ENCODE measurements at regions not wholly inside any gene's neighbourhood (a gene's known extent, or its start where the extent isn't known, plus 50 kb on each side); places are given as distances from the start of the nearest gene placed in this dataset.

GRCh38 chr5:155068616-155069100 is 55.1 kb downstream of the KIF4B start:
- DNase-seq (ENCODE audit: low read depth, low spot score): no peak

DNA sequence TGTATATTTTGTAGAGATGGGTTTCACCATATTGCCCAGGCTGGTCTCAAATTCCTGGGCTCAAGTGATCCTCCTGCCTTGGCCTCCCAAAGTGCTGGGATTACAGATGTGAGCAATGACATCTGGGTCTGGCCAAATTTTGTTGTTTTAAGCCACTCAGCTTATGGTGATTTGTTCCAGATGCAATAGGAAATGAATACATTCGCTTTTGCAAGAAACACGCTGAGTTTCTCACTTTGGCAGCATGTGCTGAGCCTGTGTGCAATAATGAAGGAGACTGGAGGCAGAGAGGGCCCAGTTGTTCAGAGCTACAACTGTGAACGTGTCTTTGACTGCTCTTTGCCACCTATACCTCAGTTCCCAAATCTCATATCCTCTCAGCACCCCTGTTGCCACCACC is 56.4 kb downstream of the KIF4B start:
- DNase-seq (ENCODE audit: low read depth, low spot score): no peak

DNA sequence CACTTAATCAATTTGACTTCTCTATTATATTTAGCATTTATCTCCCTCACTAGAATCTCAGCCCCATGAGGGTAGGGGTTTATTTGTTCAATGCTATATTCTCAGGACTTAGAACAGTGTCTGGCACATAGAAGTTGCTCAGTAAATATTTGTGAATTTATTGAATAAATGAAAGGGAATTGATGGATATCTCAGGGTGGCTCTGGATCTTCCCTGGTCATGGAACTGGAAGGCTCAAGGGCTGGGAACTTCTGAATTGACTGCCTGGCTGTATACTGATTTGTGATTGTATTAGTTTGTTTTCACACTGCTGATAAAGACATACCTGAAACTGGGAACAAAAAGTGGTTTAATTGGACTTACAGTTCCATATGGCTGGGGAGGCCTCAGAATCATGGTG is 57.2 kb downstream of the KIF4B start:
- no peak for DNase-seq (ENCODE audit: low read depth, low spot score)

- no peak for DNase-seq (ENCODE audit: low read depth, low spot score)
These were observed 62.8 kb downstream of the KIF4B start for GRCh38 chr5:155076379-155076778.

DNA sequence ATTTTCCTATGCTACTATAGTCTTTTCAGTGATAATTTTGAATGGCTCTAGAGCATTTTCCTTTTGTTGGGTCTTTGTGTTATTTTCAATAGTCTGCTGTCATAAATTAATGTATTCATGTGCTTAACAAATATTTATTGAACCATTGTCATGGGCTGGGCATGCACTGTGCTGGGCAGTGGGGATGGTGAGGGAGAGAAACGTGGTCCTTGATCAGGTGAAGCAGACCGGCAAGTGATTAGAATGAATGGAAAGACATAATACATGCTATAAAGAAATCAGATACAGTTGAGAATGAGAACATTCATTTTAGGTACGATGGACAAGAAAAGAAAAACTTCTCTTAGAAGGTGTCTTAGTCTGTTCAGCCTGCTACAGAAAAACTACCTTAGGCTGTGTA is 66.1 kb downstream of the KIF4B start:
- no peak for DNase-seq (ENCODE audit: low read depth, low spot score)

DNA sequence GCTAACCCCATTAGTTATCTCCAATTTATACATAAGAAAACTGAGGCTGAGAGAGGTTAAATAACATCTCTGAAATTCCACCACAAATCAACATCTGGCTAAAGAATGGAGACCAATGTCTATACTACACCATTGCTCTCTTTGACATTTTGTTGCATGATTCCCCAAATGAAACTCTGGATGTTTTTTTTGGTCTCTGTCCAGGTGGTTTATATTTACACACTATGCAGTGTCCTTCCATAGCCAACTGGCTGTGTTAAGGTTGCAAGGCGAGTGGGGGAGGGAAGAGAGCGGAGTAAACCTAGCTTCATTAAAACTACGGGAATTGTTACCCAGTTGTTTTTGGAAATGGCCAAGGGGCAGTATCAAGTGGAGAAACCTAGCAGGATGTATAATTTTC is 67.2 kb downstream of the KIF4B start:
- no peak for DNase-seq (ENCODE audit: low read depth, low spot score)

DNA sequence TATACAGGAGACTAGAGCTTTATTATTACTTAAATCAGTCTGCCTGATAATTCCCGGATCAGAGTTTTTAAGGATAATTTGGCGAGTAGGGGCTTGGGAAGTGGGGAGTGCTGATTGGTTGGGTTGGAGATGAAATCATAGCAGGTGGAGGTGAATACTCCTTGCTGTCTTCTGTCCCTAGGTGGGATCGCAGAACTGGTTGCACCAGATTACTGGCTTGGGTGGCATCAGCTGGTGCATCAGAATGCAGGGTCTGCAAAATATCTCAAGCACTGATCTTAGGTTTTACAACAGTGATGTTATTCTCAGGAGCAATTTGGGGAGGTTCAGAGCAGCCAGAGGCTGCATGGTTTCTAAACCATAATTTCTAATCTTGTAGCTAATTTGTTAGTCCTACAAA is 68.1 kb downstream of the KIF4B start:
- DNase-seq (ENCODE audit: low read depth, low spot score): no peak

- peak; percentile 59 for DNase-seq (ENCODE audit: low read depth, low spot score)
These were observed 68.8 kb downstream of the KIF4B start for GRCh38 chr5:155082401-155082800.

DNA sequence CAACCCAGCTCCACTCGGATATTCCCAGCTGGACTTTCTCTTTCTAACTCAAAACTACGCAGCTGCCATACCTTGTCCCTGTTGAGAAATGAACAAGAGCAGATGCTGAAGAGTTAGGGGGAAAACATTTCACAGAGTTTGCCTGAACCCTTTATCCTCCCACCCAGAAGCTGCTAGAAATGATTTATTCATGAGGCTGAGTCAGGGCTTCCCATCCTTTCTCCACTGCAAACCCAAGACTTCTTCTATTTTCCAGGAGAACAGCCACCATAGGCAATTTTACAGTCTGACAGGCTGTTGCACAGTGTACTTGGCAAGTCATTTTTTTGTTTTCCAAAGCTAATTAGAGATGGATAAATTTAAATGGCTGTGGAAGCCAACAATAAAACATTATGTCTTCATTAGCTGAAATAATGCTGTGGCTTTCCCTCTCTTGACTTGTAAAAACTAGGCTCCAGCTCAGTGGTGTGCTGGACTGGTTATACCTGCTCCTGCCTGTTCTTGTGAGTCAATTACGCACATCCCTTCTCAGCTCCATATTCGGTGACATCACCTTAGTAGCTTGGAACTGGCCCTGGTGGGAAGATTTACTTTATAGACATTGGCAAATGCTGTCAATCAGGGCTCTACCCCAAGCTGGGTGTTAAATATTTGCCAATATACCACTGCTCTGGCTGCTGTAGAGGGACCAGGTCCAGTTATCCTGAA is 71.9 kb downstream of the KIF4B start:
- peak; percentile 26 for DNase-seq (ENCODE audit: low read depth, low spot score)

- DNase-seq (ENCODE audit: low read depth, low spot score): no peak
These were observed 73.5 kb downstream of the KIF4B start for GRCh38 chr5:155087036-155087435.

DNA sequence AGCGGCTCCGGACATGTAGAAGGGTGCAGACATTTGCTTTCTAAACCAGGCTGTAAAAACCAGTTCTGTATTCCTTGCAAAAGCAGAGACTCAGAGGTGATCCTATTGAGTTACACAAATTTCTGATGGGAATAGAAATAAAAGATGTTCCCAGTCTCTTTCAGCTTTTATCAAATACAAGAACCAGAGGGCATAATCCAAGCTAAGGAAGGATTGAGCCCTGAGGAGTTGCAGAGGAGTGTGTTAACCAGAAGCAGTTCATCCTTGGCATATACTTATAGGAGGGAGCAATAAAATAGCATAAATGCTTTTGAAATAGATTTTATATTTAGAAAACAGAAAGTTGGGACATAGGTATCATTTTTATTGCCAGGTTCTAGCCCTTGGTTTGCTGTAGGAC is 75.3 kb downstream of the KIF4B start:
- DNase-seq (ENCODE audit: low read depth, low spot score): no peak

DNA sequence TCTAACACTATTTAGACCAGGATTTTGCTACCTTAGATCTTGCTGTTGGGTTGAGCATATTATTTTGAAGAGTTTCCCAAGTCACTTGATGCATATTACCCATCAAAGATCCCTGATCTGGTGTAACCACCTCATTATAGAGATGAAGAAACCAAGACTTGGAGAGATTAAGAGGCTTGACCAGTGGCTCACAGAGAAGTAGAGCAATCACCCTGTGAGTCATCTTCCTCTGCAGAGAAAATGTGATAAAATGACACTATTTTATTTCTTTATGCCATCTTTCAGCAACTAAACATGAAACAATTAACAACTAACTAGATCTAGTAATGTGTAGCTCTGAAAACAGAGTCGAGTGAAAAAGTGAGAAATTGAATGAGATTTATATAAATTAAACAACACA is 76.1 kb downstream of the KIF4B start:
- no peak for DNase-seq (ENCODE audit: low read depth, low spot score)

DNA sequence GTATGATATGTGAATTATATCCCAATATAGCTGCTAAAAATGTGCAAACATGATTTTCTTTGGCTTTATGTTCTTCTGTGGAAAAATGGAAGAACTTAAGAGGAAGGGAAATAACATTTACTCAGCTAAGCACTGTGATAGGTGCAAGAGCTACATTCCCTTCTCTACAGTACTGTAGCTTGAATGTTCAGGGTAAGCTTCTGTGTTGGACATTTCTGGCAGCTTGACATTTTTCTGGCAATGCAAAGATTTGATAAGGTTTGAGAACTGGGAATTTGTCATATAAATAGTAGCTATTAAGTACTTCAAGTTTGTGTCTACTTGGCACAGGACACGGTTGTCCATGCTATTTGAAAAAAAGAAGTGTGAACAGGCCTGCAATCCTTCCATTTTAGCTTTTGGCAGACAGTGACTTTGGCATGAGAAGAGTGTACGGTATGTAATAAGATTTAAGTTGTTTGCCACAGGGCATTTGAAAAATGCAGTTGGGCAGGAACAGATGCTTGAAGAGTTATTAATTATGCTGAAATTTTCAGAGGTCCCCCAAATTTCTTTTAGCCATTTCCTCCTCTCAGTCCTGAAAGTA is 77.6 kb downstream of the KIF4B start:
- peak; percentile 44 for DNase-seq (ENCODE audit: low read depth, low spot score)

DNA sequence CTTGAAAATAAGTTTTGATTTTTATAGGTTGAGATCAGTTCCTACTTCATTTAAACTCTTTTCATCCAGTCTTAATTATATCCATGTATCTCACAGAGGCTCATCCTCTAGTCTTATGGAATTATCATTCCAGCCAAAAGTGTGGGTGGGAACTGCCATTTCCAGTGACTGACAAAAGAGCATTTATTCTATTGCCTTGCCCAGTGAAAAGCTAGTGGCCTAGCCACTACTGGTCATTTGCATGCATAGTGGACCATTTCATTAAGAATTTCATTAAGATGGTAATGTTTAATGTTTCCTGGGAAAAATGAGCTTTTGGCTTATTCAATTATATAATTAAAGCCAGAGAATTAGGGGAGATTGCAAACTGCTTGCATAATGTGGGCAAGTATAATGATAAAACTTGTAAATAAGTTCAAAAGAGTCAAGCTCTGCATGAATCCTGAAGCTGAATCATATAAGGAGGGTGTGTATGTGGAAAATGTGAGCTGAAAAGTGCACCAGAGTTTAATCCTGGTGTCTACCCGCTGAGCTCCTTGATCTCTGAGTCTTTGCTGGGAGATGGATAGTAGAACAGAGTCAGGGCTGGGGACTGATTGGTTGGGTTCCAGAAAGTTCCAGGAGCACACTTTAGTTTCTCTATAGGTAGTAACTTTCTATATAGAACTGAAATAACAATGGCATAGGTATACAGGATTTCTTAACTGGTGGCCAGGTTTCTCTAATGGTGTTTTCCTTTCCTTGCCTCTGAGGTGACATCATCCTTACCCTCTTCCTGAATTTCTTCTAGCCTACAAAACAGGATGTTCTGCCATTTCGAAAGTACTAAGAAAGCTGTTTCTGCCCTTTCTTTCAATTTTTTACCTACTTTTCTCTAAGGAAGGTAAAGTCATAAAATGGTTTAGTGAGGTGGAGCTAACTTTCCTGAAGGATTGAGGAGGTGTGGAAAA is 78.5 kb downstream of the KIF4B start:
- no peak for DNase-seq (ENCODE audit: low read depth, low spot score)

DNA sequence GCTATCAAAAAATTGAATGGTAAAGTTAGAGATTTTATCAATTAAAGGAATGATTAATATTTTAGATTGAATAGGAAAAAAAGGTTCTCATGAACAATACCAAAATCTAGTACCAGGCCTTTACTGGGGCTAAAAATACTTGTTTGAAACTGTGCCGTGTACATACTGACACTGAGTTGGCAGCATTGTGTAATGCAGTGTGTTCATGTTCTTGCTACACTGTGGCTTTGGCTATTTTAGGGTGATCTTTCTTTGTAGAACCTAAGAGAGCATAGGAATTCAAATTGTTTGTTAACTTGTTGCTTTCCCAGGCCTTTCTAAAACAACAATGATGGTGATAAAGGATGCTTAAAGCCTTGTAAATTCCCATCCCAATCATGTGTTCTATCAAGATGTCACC is 80.9 kb downstream of the KIF4B start:
- DNase-seq (ENCODE audit: low read depth, low spot score): no peak

DNA sequence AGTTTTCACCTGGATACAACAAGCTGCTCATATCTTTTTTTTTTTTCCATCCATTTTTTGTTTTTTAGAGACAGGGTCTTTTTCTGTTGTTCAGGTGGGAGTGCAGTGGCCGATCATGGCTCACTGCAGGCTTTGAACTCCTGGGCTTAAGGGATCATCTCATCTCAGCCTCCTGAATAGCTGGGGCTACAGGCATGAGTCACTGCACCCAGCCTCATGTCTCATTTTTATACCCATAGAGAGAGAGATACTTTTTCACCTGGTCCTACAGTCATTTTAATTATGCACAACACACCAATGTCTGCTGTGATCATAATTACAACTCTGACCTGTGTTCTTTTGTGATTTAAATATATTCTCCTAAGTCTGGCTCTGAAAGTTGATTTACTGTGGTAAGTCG is 84.4 kb downstream of the KIF4B start:
- DNase-seq (ENCODE audit: low read depth, low spot score): no peak

- DNase-seq (ENCODE audit: low read depth, low spot score): no peak
These were observed 84.9 kb downstream of the KIF4B start for GRCh38 chr5:155098433-155098832.

DNA sequence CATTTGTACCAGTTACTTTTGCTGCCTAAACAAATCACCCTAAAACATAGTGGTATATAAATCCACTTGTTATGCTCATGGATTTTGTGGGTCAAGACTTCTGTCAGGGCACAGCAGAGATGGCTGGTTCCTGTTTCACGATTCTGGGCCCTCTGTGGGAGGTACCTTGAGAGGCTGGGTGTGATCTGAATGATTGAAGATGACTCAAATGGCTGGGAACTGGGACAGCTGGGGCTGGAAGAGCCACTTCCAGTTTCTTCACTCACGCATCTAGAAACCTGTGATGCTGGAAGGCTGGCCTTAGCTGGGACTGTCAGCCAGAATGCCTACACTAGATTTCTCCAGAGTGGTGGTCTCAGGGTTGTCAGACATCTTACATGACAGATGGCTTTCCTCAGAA is 88.1 kb downstream of the KIF4B start:
- DNase-seq (ENCODE audit: low read depth, low spot score): no peak

DNA sequence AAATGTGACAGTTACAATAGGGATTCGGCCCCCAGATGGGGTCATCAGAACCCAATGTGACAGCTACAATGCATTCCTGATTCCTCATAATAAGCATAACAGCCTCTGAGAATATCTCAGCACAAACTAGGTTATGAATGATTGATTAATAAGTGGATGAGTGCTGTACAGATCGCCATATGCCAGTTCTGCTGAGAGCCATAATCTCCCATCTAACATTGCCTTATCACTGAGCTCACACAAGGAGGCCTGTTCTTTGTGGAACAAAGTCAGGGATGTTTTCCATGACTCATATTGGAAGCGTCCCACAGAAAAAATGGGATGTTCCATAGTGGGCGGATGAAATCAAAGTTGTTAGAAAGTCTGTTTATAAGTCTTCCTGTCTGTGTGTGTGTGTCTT is 89.6 kb downstream of the KIF4B start:
- no peak for DNase-seq (ENCODE audit: low read depth, low spot score)

- DNase-seq (ENCODE audit: low read depth, low spot score): no peak
These were observed 90.9 kb downstream of the KIF4B start for GRCh38 chr5:155104441-155104840.

- no peak for DNase-seq (ENCODE audit: low read depth, low spot score)
These were observed 92.7 kb downstream of the KIF4B start for GRCh38 chr5:155106221-155106620.

DNA sequence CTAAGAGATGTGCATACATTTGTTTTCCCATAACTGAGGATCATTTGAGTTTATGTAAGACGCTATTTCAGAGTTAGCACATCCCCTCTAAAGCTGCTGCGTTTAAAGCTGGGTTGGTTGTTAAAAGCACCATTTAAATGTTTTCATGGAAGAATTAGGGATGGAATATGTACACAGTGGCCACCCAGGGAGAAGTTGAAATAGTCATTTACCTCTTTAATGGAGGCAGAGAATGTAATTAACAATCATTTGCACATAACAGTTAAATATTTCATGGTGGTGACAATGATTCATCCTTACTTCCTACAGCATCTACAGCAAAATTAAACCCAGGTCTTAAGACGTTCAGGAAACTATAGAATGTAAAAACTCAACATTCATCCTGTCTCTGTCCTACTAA is 100.3 kb downstream of the KIF4B start:
- DNase-seq (ENCODE audit: low read depth, low spot score): no peak

DNA sequence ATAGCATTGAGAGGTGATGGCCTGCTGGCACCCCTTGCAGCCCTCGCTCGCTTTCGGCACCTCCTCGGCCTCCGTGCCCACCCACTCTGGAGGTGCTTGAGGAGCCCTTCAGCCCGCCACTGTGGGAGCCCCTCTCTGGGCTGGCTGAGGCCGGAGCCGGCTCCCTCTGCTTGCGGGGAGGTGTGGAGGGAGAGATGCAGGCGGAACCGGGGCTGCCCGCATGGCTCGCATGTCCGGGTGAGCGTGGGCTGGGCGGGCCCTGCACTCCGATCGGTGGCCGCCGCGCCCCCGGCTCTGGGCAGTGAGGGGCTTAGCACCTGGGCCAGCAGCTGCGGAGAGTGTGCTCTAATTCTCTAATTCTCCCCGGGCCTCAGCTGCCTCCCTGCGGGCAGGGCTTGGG is 101.1 kb downstream of the KIF4B start:
- DNase-seq (ENCODE audit: low read depth, low spot score): no peak
